Endodermal cell (in vitro differentiated cells): ENCODE measurements at regions not wholly inside any gene's neighbourhood (a gene's known extent, or its start where the extent isn't known, plus 50 kb on each side); places are given as distances from the start of the nearest gene placed in this dataset.
A peak's percentile ranks its signal among the peaks of the same experiment; 100 is the strongest.

Experiments
- DNase-seq: peaks from one replicate; pipeline ENCODE4 v3.0.0-alpha.2; 2017
- H3K27ac ChIP-seq: 2 replicates; pipeline ENCODE4 v1.5.1; 2013; ENCODE audit warnings: mild to moderate bottlenecking, low read depth, low read length, moderate library complexity
- H3K27me3 ChIP-seq: 2 replicates; pipeline ENCODE4 v1.6.1; 2013; ENCODE audit warnings: mild to moderate bottlenecking, low read length, moderate library complexity; ENCODE audit not compliant: insufficient read depth, control insufficient read depth, poor library complexity, severe bottlenecking
- H3K36me3 ChIP-seq: 2 replicates; pipeline ENCODE4 v1.7.0; 2013; ENCODE audit warnings: mild to moderate bottlenecking, low read length, moderate library complexity; ENCODE audit not compliant: control insufficient read depth, insufficient read depth
- H3K4me1 ChIP-seq: one replicate; pipeline ENCODE4 v1.7.0; 2013; ENCODE audit warnings: low read length; ENCODE audit not compliant: control insufficient read depth, insufficient read depth
- H3K4me3 ChIP-seq: 2 replicates; pipeline ENCODE4 v1.5.1; 2013; ENCODE audit warnings: mild to moderate bottlenecking, low read length, moderate library complexity
- H3K9ac ChIP-seq: 2 replicates; pipeline ENCODE4 v1.6.1; 2013; ENCODE audit warnings: mild to moderate bottlenecking, low read length, moderate library complexity; ENCODE audit not compliant: poor library complexity, severe bottlenecking; ENCODE audit errors: extremely low read depth
- H3K9me3 ChIP-seq: 2 replicates; pipeline ENCODE4 v1.6.1; 2013; ENCODE audit warnings: mild to moderate bottlenecking, low read length, moderate library complexity; ENCODE audit not compliant: control insufficient read depth
- H3K27ac Mint-ChIP-seq: 2 replicates; pipeline ENCODE4 v1.8.0; 2020; ENCODE audit warnings: mixed read lengths
- H3K27me3 Mint-ChIP-seq: 2 replicates; pipeline ENCODE4 v1.8.0; 2021; ENCODE audit warnings: mild to moderate bottlenecking, mixed read lengths; ENCODE audit not compliant: insufficient read depth
- H3K36me3 Mint-ChIP-seq: 2 replicates; pipeline ENCODE4 v1.8.0; 2020; ENCODE audit warnings: low read depth, mixed read lengths
- H3K4me1 Mint-ChIP-seq: 2 replicates; pipeline ENCODE4 v1.8.0; 2020; ENCODE audit warnings: mixed read lengths
- H3K4me3 Mint-ChIP-seq: 2 replicates; pipeline ENCODE4 v1.8.0; 2020; ENCODE audit warnings: mild to moderate bottlenecking, moderate library complexity, mixed read lengths
- H3K9me3 Mint-ChIP-seq: 2 replicates; pipeline ENCODE4 v1.8.0; 2020; ENCODE audit warnings: mild to moderate bottlenecking, mixed read lengths
- whole genome bisulfite sequencing, 2 experiments: methylation state at CpG; one replicate each; pipeline versions ENCODE4 v1.1.5 to v1.1.7; 2013; ENCODE audit warnings: missing lambda C conversion rate in 2 of 2, mixed read lengths in 1 of 2; ENCODE audit not compliant: insufficient coverage in 1 of 2, insufficient read length in 1 of 2; 5-methylcytosine and 5-hydroxymethylcytosine counted together
- TF ChIP-seq, protein P1 (sequence below): fragments of 200-600 bp; sonication (generic); conservative IDR thresholded peaks from 2 replicates; pipeline ENCODE4 v1.5.0; 2021; ENCODE audit warnings: antibody characterized with exemption, mild to moderate bottlenecking

DNA sequence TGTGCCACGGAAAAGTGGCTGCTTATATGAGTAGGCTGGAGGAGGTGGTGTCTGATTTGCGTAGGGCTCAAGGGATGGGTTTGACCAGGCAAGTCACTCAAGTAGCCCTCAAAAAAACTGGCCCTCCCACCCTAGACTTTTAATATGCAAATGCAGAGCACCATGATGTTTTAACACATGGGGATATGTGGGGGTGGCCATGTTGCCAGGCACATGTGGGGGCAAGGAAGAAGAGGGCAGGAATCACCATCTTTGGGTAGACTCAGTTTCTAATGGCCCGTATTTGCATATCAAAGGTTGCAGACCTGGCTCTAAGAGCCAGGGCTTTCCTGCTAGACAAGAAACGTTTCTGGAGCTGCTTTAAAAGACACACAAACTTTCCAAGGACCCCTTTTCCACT is 307.2 kb upstream of the NDN start:
- Histone ChIP-seq H3K4me3 (no peak overlapping the region), H3K27me3 (no peaks in the 10 kb centered on the region), H3K27ac (no peak overlapping the region), H3K4me1 (no peaks in the 10 kb centered on the region), H3K9me3 (peaks cover 32% of the 10 kb centered on the region), H3K9ac (no peak overlapping the region), H3K36me3 (no peaks in the 10 kb centered on the region)
- Mint-ChIP-seq H3K4me3 (no peak overlapping the region), H3K27ac (no peak overlapping the region), H3K36me3 (peaks cover 2% of the 10 kb centered on the region), H3K27me3 (no peaks in the 10 kb centered on the region), H3K9me3 (peaks cover 76% of the 10 kb centered on the region), H3K4me1 (no peaks in the 10 kb centered on the region)
- 66 to 80% methylated on average over 3 to 4 of the region's 4 CpGs for WGBS, 2 experiments
- TF ChIP-seq, protein P1, sequence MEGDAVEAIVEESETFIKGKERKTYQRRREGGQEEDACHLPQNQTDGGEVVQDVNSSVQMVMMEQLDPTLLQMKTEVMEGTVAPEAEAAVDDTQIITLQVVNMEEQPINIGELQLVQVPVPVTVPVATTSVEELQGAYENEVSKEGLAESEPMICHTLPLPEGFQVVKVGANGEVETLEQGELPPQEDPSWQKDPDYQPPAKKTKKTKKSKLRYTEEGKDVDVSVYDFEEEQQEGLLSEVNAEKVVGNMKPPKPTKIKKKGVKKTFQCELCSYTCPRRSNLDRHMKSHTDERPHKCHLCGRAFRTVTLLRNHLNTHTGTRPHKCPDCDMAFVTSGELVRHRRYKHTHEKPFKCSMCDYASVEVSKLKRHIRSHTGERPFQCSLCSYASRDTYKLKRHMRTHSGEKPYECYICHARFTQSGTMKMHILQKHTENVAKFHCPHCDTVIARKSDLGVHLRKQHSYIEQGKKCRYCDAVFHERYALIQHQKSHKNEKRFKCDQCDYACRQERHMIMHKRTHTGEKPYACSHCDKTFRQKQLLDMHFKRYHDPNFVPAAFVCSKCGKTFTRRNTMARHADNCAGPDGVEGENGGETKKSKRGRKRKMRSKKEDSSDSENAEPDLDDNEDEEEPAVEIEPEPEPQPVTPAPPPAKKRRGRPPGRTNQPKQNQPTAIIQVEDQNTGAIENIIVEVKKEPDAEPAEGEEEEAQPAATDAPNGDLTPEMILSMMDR: no peak
- peak; percentile 48 for DNase-seq

- no peaks in the 10 kb centered on the region for H3K4me1 Mint-ChIP-seq
- H3K9me3 ChIP-seq: peaks cover 32% of the 10 kb centered on the region
These were observed 311.0 kb upstream of the NDN start for GRCh38 chr15:23998056-23998455.

GRCh38 chr15:24008476-24008875 is 321.4 kb upstream of the NDN start:
- H3K27ac Mint-ChIP-seq: no peak overlapping the region
- H3K27ac ChIP-seq: no peak overlapping the region

More at GRCh38 chr15:23998056-23998455, 311.0 kb upstream of the NDN start:
- Mint-ChIP-seq H3K9me3 (peaks cover 70% of the 10 kb centered on the region), H3K4me3 (no peak overlapping the region), H3K36me3 (peaks cover 2% of the 10 kb centered on the region), H3K27me3 (no peaks in the 10 kb centered on the region), H3K27ac (no peak overlapping the region)
- 50% methylated on average over 1 of the region's 1 CpG; no CpG with 5 or more reads in 1 of the 2 experiments for WGBS, 2 experiments
- no peaks in the 10 kb centered on the region for H3K27me3 ChIP-seq
- no peaks in the 10 kb centered on the region for H3K4me1 ChIP-seq
- no peak overlapping the region for H3K9ac ChIP-seq
- no peak for DNase-seq
- no peak overlapping the region for H3K4me3 ChIP-seq
- H3K36me3 ChIP-seq: no peaks in the 10 kb centered on the region
- no peak overlapping the region for H3K27ac ChIP-seq
- TF ChIP-seq, protein P1: no peak

More at GRCh38 chr15:24008476-24008875, 321.4 kb upstream of the NDN start:
- Mint-ChIP-seq H3K27me3 (no peaks in the 10 kb centered on the region), H3K9me3 (peaks cover 52% of the 10 kb centered on the region), H3K36me3 (peaks cover 3% of the 10 kb centered on the region), H3K4me3 (no peak overlapping the region), H3K4me1 (no peaks in the 10 kb centered on the region)
- Histone ChIP-seq H3K4me1 (no peaks in the 10 kb centered on the region), H3K9me3 (peaks cover 26% of the 10 kb centered on the region), H3K9ac (no peak overlapping the region), H3K4me3 (no peak overlapping the region), H3K36me3 (no peaks in the 10 kb centered on the region), H3K27me3 (no peaks in the 10 kb centered on the region)
- WGBS, 2 experiments: no CpG with 5 or more reads among the region's 1 CpG
- TF ChIP-seq, protein P1: no peak
- no peak for DNase-seq
